Esophagus squamous epithelium (tissue), 5 donors: ENCODE measurements at regions not wholly inside any gene's neighbourhood (a gene's known extent, or its start where the extent isn't known, plus 50 kb on each side); places are given as distances from the start of the nearest gene placed in this dataset.
"Not testable (repeated sequence)": the region's sequence is repeated elsewhere in the genome, so short reads cannot be mapped to it uniquely, and the experiment has no call there.

Source experiments
- DNase-seq: peaks from one replicate; lab custom pipeline; 2025; lab: John Stamatoyannopoulos, UW
- H3K27ac ChIP-seq, 4 donors: fragments of 200-600 bp; sonication (generic); one replicate each; pipeline ENCODE4 v1.5.1; 2016 to 2019; ENCODE audit warnings: mild to moderate bottlenecking in 1 of 4
- H3K27me3 ChIP-seq, 4 donors: fragments of 200-600 bp; sonication (generic); 1 replicate in 3 of 4; 2 replicates in 1 of 4; pipeline versions ENCODE4 v1.5.1 to v1.6.0; 2017 to 2021; ENCODE audit warnings: antibody characterized with exemption in 1 of 4
- H3K36me3 ChIP-seq, 3 donors: fragments of 200-600 bp; sonication (generic); one replicate each; pipeline ENCODE4 v1.5.1; 2016 to 2019
- H3K4me1 ChIP-seq, 3 donors: fragments of 200-600 bp; sonication (generic); one replicate each; pipeline ENCODE4 v1.5.1; 2017 to 2019
- H3K4me3 ChIP-seq, 4 donors: fragments of 200-600 bp; sonication (generic); 1 replicate in 3 of 4; 2 replicates in 1 of 4; pipeline ENCODE4 v1.5.1; 2016 to 2019; ENCODE audit warnings: mild to moderate bottlenecking in 2 of 4, moderate library complexity in 1 of 4
- H3K9me3 ChIP-seq, 3 donors: fragments of 200-600 bp; sonication (generic); one replicate each; pipeline ENCODE4 v1.5.1; 2016 to 2019
- POLR2A ChIP-seq, 4 donors: fragments of 450-650 bp; IDR thresholded peaks; one replicate each; pipeline ENCODE4 v1.6.1; 2017; ENCODE audit warnings: antibody characterized with exemption in 4 of 4, mild to moderate bottlenecking in 4 of 4, moderate library complexity in 3 of 4
- WGBS, 2 donors: methylation state at CpG; one replicate each; pipeline ENCODE4 v1.1.5; 2018; 5-methylcytosine and 5-hydroxymethylcytosine counted together
- intact Hi-C: fragments of 100-400 bp; cut with DNase I; formaldehyde crosslinking; loops from one replicate; pipeline ENCODE4 v1.15.0; 2022
- TF ChIP-seq, protein P1 (sequence below), 6 experiments: fragments of 450-650 bp in 4 of 6; fragments of 200-600 bp in 2 of 6; sonication (generic) in 2 of 6; IDR thresholded peaks; one replicate each; pipeline ENCODE4 v1.5.1; 2016 to 2019; ENCODE audit warnings: antibody characterized with exemption in 6 of 6, mild to moderate bottlenecking in 4 of 6, moderate library complexity in 4 of 6
- donor health status: DM: yes; HTN: yes; CAD: no.

DNA sequence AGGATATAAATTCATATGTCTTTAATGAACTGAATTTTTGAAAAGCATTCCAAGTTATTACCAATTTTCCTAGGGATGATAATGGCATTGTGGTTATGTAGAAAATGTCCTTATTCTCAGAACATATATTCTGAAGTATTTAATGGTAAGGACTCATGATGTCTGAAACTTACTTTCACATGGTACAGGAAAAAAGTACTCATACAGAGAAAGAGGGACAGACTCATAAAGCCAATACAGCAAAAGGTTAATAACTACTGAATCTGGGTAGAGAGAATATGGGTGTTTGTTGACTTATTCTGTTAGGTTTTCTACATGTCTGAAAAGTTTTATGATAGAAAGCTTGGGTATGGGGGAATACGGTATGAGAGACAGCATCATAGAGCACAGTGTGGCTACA is 84.3 kb upstream of the SERTAD2 start:
- Histone ChIP-seq H3K27ac (no peak overlapping the region), H3K36me3 (no peaks in the 10 kb centered on the region), H3K27me3 (no peaks in the 10 kb centered on the region), H3K4me1 (peaks cover 0 to 12% (median 0%) of the 10 kb centered on the region in 3 donors), H3K4me3 (no peak overlapping the region), H3K9me3 (no peaks in the 10 kb centered on the region)
- DNase-seq: no peak
- intact Hi-C loops: no loop called here
- no peak for TF ChIP-seq POLR2A (IDR thresholded peaks at IDR 0.05)
- TF ChIP-seq, protein P1, sequence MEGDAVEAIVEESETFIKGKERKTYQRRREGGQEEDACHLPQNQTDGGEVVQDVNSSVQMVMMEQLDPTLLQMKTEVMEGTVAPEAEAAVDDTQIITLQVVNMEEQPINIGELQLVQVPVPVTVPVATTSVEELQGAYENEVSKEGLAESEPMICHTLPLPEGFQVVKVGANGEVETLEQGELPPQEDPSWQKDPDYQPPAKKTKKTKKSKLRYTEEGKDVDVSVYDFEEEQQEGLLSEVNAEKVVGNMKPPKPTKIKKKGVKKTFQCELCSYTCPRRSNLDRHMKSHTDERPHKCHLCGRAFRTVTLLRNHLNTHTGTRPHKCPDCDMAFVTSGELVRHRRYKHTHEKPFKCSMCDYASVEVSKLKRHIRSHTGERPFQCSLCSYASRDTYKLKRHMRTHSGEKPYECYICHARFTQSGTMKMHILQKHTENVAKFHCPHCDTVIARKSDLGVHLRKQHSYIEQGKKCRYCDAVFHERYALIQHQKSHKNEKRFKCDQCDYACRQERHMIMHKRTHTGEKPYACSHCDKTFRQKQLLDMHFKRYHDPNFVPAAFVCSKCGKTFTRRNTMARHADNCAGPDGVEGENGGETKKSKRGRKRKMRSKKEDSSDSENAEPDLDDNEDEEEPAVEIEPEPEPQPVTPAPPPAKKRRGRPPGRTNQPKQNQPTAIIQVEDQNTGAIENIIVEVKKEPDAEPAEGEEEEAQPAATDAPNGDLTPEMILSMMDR (IDR thresholded peaks at IDR 0.05): no peak
- 88 to 100% methylated on average over 1 of the region's 1 CpG for WGBS, 2 donors

DNA sequence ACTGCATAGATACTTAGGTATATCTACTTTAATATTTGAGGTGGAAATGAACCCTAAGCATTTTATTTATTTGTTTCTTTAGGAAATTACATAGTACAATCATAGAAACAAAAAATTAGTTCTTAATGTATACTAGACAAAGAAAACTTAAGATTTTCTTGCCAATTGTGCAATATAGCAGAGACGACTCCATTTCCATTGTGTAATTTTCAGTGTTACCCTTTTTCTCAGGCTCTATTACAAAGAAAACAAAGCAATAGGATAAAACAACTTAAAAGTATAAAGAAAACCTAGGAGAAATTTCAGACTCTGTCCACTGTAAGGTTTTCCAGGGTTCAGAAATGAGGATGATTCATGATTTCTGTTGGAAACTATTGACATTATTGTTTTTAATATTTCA is 89.0 kb upstream of the SERTAD2 start:
- no peaks in the 10 kb centered on the region for H3K9me3 ChIP-seq
- TF ChIP-seq, protein P1 (IDR thresholded peaks at IDR 0.05): no peak
- no peak for TF ChIP-seq POLR2A (IDR thresholded peaks at IDR 0.05)
- 59 to 62% methylated on average over 1 of the region's 1 CpG for WGBS, 2 donors
- no peak overlapping the region for H3K27ac ChIP-seq
- DNase-seq: no peak
- H3K4me1 ChIP-seq: peaks cover 0 to 31% (median 2%) of the 10 kb centered on the region in 3 donors
- intact Hi-C loops: no loop called here
- H3K4me3 ChIP-seq: no peak overlapping the region
- H3K36me3 ChIP-seq: no peaks in the 10 kb centered on the region
- no peaks in the 10 kb centered on the region for H3K27me3 ChIP-seq

DNA sequence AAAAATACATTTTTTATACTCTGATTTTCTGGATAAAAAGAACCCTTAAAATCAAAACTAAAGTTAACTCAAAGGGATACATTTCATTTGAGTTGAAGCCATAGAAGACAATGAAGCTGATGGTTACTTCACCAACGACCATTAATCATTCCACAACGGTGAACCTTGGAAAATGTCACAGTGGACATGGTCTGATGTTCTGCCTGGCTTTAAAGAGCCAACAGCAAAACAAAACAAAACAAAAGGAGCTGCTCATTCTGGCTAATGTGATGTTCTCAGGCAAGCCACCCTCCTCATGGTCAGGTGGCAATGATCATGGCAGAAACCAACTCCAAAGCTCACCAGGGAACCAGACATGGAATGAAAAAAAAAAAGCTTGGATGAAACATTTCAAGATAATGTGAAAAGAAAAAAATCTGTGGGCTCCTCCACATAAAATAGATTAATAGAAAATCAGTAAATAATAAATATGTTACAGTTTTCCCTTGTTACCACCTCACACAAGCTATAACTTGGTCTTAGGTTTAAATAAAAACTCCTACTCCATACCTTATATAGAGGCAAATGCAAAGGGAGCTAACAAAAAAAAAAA is 90.1 kb upstream of the SERTAD2 start:
- Histone ChIP-seq H3K4me3 (no peak overlapping the region), H3K4me1 (peaks cover 4 to 42% (median 10%) of the 10 kb centered on the region in 3 donors), H3K27ac (no peak overlapping the region), H3K9me3 (no peaks in the 10 kb centered on the region), H3K27me3 (no peaks in the 10 kb centered on the region), H3K36me3 (no peaks in the 10 kb centered on the region)
- WGBS, 2 donors: 78 to 84% methylated on average over 2 of the region's 2 CpGs
- intact Hi-C loops: no loop called here
- DNase-seq: no peak
- TF ChIP-seq POLR2A (IDR thresholded peaks at IDR 0.05): no peak

DNA sequence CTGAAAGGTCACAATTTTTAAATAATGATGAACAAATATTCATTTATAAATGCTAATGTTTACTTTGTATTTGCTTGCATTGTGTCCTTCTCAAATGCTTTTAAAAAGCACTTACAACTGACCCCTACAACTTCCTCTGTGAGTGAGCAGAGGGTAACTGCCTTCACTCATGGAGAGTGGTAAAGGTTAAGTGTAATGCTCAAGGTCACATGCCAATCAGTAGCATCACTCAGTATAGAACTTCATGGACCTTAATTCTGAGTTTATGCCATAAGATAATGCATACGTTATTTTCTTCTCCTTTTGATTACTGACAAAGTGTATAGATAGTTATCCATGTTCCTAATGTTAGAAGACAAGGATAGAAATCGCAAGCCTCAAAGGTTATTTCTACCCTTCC is 91.8 kb upstream of the SERTAD2 start:
- Histone ChIP-seq H3K9me3 (no peaks in the 10 kb centered on the region), H3K27me3 (no peaks in the 10 kb centered on the region), H3K4me3 (no peak overlapping the region), H3K36me3 (no peaks in the 10 kb centered on the region), H3K4me1 (peaks cover 4 to 53% (median 17%) of the 10 kb centered on the region in 3 donors), H3K27ac (peak overlapping the region in 1 of 4 donors; percentile 34)
- intact Hi-C loops: no loop called here
- DNase-seq: no peak
- TF ChIP-seq, protein P1 (IDR thresholded peaks at IDR 0.05): no peak
- WGBS, 2 donors: 48 to 72% methylated on average over 2 of the region's 2 CpGs

DNA sequence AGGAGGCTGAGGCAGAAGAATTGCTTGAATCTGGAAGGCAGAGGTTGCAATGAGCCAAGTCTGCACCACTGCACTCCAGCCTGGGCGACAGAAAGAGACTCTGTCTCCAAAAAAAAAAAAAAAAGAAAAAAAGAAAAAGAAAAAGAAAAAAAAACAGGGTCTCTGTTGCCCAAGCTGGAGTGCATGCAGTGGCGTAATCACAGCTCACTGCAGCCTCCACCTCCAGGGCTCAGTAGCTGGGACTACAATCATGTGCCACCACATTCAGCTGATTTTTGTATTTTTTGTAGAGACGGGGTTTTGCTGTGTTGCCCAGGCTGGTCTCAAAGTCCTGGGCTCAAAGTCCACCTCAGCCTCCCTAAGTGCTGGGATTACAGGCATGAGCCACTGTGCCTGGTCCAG is 94.0 kb upstream of the SERTAD2 start:
- DNase-seq, H3K27me3 ChIP-seq, H3K4me3 ChIP-seq, H3K36me3 ChIP-seq, intact Hi-C loops, H3K9me3 ChIP-seq: not testable (repeated sequence)
- Histone ChIP-seq H3K4me1 (peaks cover 4 to 64% (median 25%) of the 10 kb centered on the region in 3 donors), H3K27ac (peak overlapping the region in 1 of 4 donors; percentile 99)
- WGBS, 2 donors: 68 to 74% methylated on average over 2 to 3 of the region's 3 CpGs

DNA sequence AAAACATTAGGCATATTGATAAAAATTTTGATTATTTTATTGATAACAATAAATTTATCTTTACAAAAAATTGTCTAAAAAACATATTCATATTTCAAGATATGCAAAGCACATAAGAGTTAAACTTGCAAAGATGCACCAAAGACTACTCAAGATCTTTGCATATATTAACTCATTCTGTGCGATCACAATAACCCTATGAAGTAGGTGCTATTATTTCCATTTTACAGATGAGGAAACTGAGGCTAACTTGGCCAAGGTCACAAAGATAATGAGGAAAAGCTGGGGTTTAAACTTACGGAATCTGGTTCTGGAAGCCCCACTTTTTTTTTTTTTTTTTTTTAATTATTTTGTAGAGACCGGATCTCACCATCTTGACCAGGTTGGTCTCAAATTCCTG is 94.4 kb upstream of the SERTAD2 start:
- intact Hi-C loops: no loop called here
- H3K4me3 ChIP-seq: peak overlapping the region in 1 of 4 donors; percentile 86
- 94 to 96% methylated on average over 3 of the region's 3 CpGs for WGBS, 2 donors
- TF ChIP-seq POLR2A (IDR thresholded peaks at IDR 0.05): no peak
- TF ChIP-seq, protein P1 (IDR thresholded peaks at IDR 0.05): no peak
- no peak for DNase-seq
- H3K36me3 ChIP-seq: no peaks in the 10 kb centered on the region
- H3K27me3 ChIP-seq: no peaks in the 10 kb centered on the region
- H3K4me1 ChIP-seq: peaks cover 4 to 68% (median 29%) of the 10 kb centered on the region in 3 donors
- H3K9me3 ChIP-seq: no peaks in the 10 kb centered on the region
- H3K27ac ChIP-seq: peak overlapping the region in 2 of 4 donors; percentile 99 to 100
